ENCODE measurements at regions not wholly inside any gene's neighbourhood (a gene's known extent, or its start where the extent isn't known, plus 50 kb on each side); places are given as distances from the start of the nearest gene placed in this dataset.
"Not testable (repeated sequence)": the region's sequence is repeated elsewhere in the genome, so short reads cannot be mapped to it uniquely, and the experiment has no call there.

- DNase-seq (ENCODE audit: low read depth) = no peak
Observed at GRCh38 chr9:117775591-117775990, 71.4 kb downstream of the TLR4 start.

GRCh38 chr9:117777823-117778222 is 73.6 kb downstream of the TLR4 start:
- no peak for DNase-seq (ENCODE audit: low read depth)

GRCh38 chr9:117779760-117780159 is 75.6 kb downstream of the TLR4 start:
- DNase-seq (ENCODE audit: low read depth) = no peak

- DNase-seq (ENCODE audit: low read depth) = peak; percentile 72
Observed at GRCh38 chr9:117782931-117783788, 79.0 kb downstream of the TLR4 start.

- DNase-seq (ENCODE audit: low read depth) = no peak
Observed at GRCh38 chr9:117783828-117784227, 79.6 kb downstream of the TLR4 start.

GRCh38 chr9:117784996-117785395 is 80.8 kb downstream of the TLR4 start:
- no peak for DNase-seq (ENCODE audit: low read depth)

GRCh38 chr9:117787746-117788145 is 83.5 kb downstream of the TLR4 start:
- no peak for DNase-seq (ENCODE audit: low read depth)

- no peak for DNase-seq (ENCODE audit: low read depth)
Observed at GRCh38 chr9:117795271-117795670, 91.1 kb downstream of the TLR4 start.

- DNase-seq (ENCODE audit: low read depth) = peak; percentile 72
Observed at GRCh38 chr9:117796681-117797080, 92.5 kb downstream of the TLR4 start.

- no peak for DNase-seq (ENCODE audit: low read depth)
Observed at GRCh38 chr9:117800389-117800788, 96.2 kb downstream of the TLR4 start.

GRCh38 chr9:117809751-117810150 is 105.5 kb downstream of the TLR4 start:
- no peak for DNase-seq (ENCODE audit: low read depth)

GRCh38 chr9:117815315-117815714 is 111.1 kb downstream of the TLR4 start:
- DNase-seq (ENCODE audit: low read depth) = no peak

- no peak for DNase-seq (ENCODE audit: low read depth)
Observed at GRCh38 chr9:117815948-117816347, 111.7 kb downstream of the TLR4 start.

- no peak for DNase-seq (ENCODE audit: low read depth)
Observed at GRCh38 chr9:117821954-117822353, 117.8 kb downstream of the TLR4 start.

GRCh38 chr9:117823576-117823975 is 119.4 kb downstream of the TLR4 start:
- no peak for DNase-seq (ENCODE audit: low read depth)

- DNase-seq (ENCODE audit: low read depth) = no peak
Observed at GRCh38 chr9:117825609-117826347, 121.6 kb downstream of the TLR4 start.

GRCh38 chr9:117826837-117827236 is 122.6 kb downstream of the TLR4 start:
- no peak for DNase-seq (ENCODE audit: low read depth)

GRCh38 chr9:117827456-117827855 is 123.3 kb downstream of the TLR4 start:
- DNase-seq (ENCODE audit: low read depth) = no peak

GRCh38 chr9:117828466-117828865 is 124.3 kb downstream of the TLR4 start:
- no peak for DNase-seq (ENCODE audit: low read depth)

GRCh38 chr9:117835798-117836197 is 131.6 kb downstream of the TLR4 start:
- no peak for DNase-seq (ENCODE audit: low read depth)

GRCh38 chr9:117839862-117840261 is 135.7 kb downstream of the TLR4 start:
- no peak for DNase-seq (ENCODE audit: low read depth)

GRCh38 chr9:117851836-117852461 is 147.7 kb downstream of the TLR4 start:
- not testable (repeated sequence) for DNase-seq (ENCODE audit: low read depth)

GRCh38 chr9:117858561-117858960 is 154.4 kb downstream of the TLR4 start:
- no peak for DNase-seq (ENCODE audit: low read depth)

Measured in GM04504 (cell line).